ENCODE measurements at regions not wholly inside any gene's neighbourhood (a gene's known extent, or its start where the extent isn't known, plus 50 kb on each side); places are given as distances from the start of the nearest gene placed in this dataset.

DNA sequence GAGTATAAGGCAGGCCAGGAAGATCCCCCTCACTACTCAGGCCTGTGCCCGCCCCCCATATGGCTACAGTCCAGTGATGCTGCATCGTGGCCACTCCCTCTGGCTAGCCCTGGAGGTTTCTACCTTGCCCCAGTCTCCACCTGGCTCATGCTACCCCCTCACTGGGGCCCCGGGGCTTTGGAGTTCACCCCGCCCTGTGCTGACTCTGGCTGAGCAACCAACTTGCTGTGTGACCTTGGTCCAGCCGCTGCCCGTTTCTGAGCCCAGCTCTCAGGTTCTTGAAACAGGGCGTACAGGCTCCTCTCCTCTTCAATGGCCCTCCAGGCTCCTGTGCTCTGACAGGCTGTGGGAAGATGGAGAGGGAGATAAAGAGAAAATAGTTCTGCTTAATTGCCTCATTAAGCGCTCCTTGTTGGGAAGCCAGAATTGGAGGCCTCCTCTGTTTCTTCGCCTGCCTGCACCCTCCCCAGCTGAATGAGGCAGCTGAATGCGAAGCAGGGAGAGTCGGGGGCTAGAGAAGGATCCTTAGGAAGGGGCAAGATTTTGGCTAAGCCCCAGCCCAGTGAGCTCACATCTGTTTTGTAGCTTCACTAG is 138.2 kb upstream of the NCOR2 start:
- TF ChIP-seq, protein P1, sequence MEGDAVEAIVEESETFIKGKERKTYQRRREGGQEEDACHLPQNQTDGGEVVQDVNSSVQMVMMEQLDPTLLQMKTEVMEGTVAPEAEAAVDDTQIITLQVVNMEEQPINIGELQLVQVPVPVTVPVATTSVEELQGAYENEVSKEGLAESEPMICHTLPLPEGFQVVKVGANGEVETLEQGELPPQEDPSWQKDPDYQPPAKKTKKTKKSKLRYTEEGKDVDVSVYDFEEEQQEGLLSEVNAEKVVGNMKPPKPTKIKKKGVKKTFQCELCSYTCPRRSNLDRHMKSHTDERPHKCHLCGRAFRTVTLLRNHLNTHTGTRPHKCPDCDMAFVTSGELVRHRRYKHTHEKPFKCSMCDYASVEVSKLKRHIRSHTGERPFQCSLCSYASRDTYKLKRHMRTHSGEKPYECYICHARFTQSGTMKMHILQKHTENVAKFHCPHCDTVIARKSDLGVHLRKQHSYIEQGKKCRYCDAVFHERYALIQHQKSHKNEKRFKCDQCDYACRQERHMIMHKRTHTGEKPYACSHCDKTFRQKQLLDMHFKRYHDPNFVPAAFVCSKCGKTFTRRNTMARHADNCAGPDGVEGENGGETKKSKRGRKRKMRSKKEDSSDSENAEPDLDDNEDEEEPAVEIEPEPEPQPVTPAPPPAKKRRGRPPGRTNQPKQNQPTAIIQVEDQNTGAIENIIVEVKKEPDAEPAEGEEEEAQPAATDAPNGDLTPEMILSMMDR (conservative IDR thresholded peaks at IDR 0.05) = no peak
- no peak for TF ChIP-seq EZH2 (IDR thresholded peaks at IDR 0.05; ENCODE audit: low read depth)
